Heart right ventricle (tissue), 16 donors: ENCODE measurements at regions not wholly inside any gene's neighbourhood (a gene's known extent, or its start where the extent isn't known, plus 50 kb on each side); places are given as distances from the start of the nearest gene placed in this dataset.

Experiments
- ATAC-seq, 8 donors: fragments of 200-7000 bp; cut with Tn5 transposase; one replicate each; pipeline ENCODE4 v1.9.1; 2020; ENCODE audit warnings: mild to moderate bottlenecking in 8 of 8, moderate library complexity in 8 of 8, moderate number of reproducible peaks in 1 of 8
- DNase-seq, 2 donors: peaks; one replicate each; pipeline ENCODE4 v3.0.0-alpha.2; 2020
- H3K27ac ChIP-seq, 10 donors: fragments of 200-600 bp; sonication (generic) in 2 of 10; one replicate each; pipeline versions ENCODE4 v1.5.0 to v1.8.0; 2020 to 2022; ENCODE audit warnings: mild to moderate bottlenecking in 3 of 10
- H3K27me3 ChIP-seq, 7 donors: fragments of 200-600 bp; one replicate each; pipeline ENCODE4 v1.8.0; 2021 to 2022; ENCODE audit warnings: mild to moderate bottlenecking in 2 of 7
- H3K36me3 ChIP-seq, 9 donors: fragments of 200-600 bp; sonication (generic) in 1 of 9; one replicate each; pipeline versions ENCODE4 v1.5.0 to v1.8.0; 2020 to 2022; ENCODE audit warnings: mild to moderate bottlenecking in 2 of 9
- H3K4me1 ChIP-seq, 9 donors: fragments of 200-600 bp; sonication (generic) in 1 of 9; one replicate each; pipeline versions ENCODE4 v1.5.0 to v1.8.0; 2020 to 2022; ENCODE audit warnings: mild to moderate bottlenecking in 4 of 9
- H3K4me3 ChIP-seq, 10 donors: fragments of 200-600 bp; sonication (generic) in 2 of 10; one replicate each; pipeline versions ENCODE4 v1.5.0 to v1.8.0; 2020 to 2022; ENCODE audit warnings: mild to moderate bottlenecking in 7 of 10, moderate library complexity in 2 of 10
- H3K9me3 ChIP-seq, 11 donors: fragments of 200-600 bp in 10 of 11; sonication (generic) in 2 of 11; one replicate each; pipeline versions ENCODE4 v1.5.0 to v1.8.0; 2013 to 2022; ENCODE audit warnings: mild to moderate bottlenecking in 2 of 11, control low read depth in 1 of 11, moderate library complexity in 1 of 11
- CTCF ChIP-seq, 9 donors: fragments of 200-600 bp; sonication (generic) in 2 of 9; IDR thresholded peaks; one replicate each; pipeline versions ENCODE4 v1.5.0 to v1.8.0; 2021 to 2022; ENCODE audit warnings: antibody characterized with exemption in 9 of 9, mild to moderate bottlenecking in 5 of 9, moderate library complexity in 1 of 9
- WGBS, 2 donors: extraction: QIAGEN DNeasy Blood & Tissue Kit; methylation state at CpG; one replicate each; pipeline ENCODE4 v1.1.7; 2013; ENCODE audit warnings: inconsistent platforms in 1 of 2; 5-methylcytosine and 5-hydroxymethylcytosine counted together
- intact Hi-C, 10 donors: fragments of 100-400 bp; cut with DNase I; formaldehyde crosslinking; loops; one replicate each; pipeline versions ENCODE4 v1.11.1 to v1.14.2; 2022
- donor health status: Arrhythmogenic right ventricular cardiomyopathy.
- donor health status: ischemic (EF 13 %, LVEDD 7.1; RV severe dilation, severe dysfunction).
- donor health status: healthy with polysubstance abuse.
- donor health status: DM: no; HTN: yes; CAD: no.
- donor health status: DM: no; HTN: no; CAD: no.
- donor health status: ischemic (EF 25% LVEDD 6.9; RV normal size, moderate dysfunction).
- donor health status: ischemic (EF 25% LVEDD 5.7; RV mildly dilated, moderate dysfunction).
- donor health status: healthy.
- donor health status: DM: yes; HTN: yes; CAD: no.
- donor health status: Ischemic cardiomyopathy.
- donor health status: ischemic (EF 35%, LVEDD 5.7; RV mildly dilated, moderate dysfunction).
- donor health status: nonischemic (EF 11% LVEDD 7.7; RV severe dilation, severe dysfunction).
- donor health status: DM: yes; HTN: yes; CAD: no.
- donor health status: PGD.
- donor health status: ischemic (EF 29% LVEDD 5.4; RV normal size, mild dysfunction).
- donor health status: nonischemic (EF 23%, LVEDD 6.1; RV moderate dilation, normal function).

- Histone ChIP-seq H3K9me3 (no peaks in the 10 kb centered on the region), H3K4me1 (peaks cover 0 to 16% (median 6%) of the 10 kb centered on the region in 9 donors), H3K27ac (no peak overlapping the region), H3K4me3 (no peak overlapping the region), H3K36me3 (no peaks in the 10 kb centered on the region), H3K27me3 (no peaks in the 10 kb centered on the region)
- intact Hi-C loops, result loop anchor here in 1 of 10 donors (10.0 kb wide), 1 partner anchor 125 kb away; no protein-coding TSS in a partner anchor
- WGBS, 2 donors, result 91 to 97% methylated on average over 7 of the region's 7 CpGs
- ATAC-seq, result no peak
- no peak for TF ChIP-seq CTCF (IDR thresholded peaks at IDR 0.05)
- DNase-seq, result no peak
These were observed 157.0 kb upstream of the DTNBP1 start for GRCh38 chr6:15819841-15820240.

- no peak for DNase-seq
- intact Hi-C loops, result no loop called here
- Histone ChIP-seq H3K4me3 (no peak overlapping the region), H3K36me3 (no peaks in the 10 kb centered on the region), H3K9me3 (no peaks in the 10 kb centered on the region), H3K4me1 (peaks cover 0 to 16% (median 6%) of the 10 kb centered on the region in 9 donors), H3K27ac (no peak overlapping the region), H3K27me3 (no peaks in the 10 kb centered on the region)
- TF ChIP-seq CTCF (IDR thresholded peaks at IDR 0.05), result no peak
- ATAC-seq, result no peak
- 79 to 84% methylated on average over 5 of the region's 5 CpGs for WGBS, 2 donors
These were observed 156.4 kb upstream of the DTNBP1 start for GRCh38 chr6:15819226-15819625.

- no peak overlapping the region for H3K4me3 ChIP-seq
- H3K36me3 ChIP-seq, result no peaks in the 10 kb centered on the region
- H3K27ac ChIP-seq, result no peak overlapping the region
- TF ChIP-seq CTCF (IDR thresholded peaks at IDR 0.05), result no peak
- DNase-seq (no peak), ATAC-seq (no peak)
- 72 to 73% methylated on average over 2 of the region's 2 CpGs for WGBS, 2 donors
- peaks cover 0 to 15% (median 3%) of the 10 kb centered on the region in 9 donors for H3K4me1 ChIP-seq
- no peaks in the 10 kb centered on the region for H3K9me3 ChIP-seq
- no peaks in the 10 kb centered on the region for H3K27me3 ChIP-seq
- intact Hi-C loops, result no loop called here
These were observed 155.7 kb upstream of the DTNBP1 start for GRCh38 chr6:15818491-15818890.

GRCh38 chr6:15818044-15818443 is 155.2 kb upstream of the DTNBP1 start:
- TF ChIP-seq CTCF (IDR thresholded peaks at IDR 0.05), result no peak
- Histone ChIP-seq H3K4me1 (peaks cover 0 to 11% (median 0%) of the 10 kb centered on the region in 9 donors), H3K9me3 (no peaks in the 10 kb centered on the region), H3K27me3 (no peaks in the 10 kb centered on the region), H3K36me3 (no peaks in the 10 kb centered on the region), H3K4me3 (no peak overlapping the region), H3K27ac (no peak overlapping the region)
- no peak for ATAC-seq
- DNase-seq, result no peak
- WGBS, 2 donors, result 94 to 96% methylated on average over 7 of the region's 7 CpGs
- intact Hi-C loops, result no loop called here
